ENCODE measurements at regions not wholly inside any gene's neighbourhood (a gene's known extent, or its start where the extent isn't known, plus 50 kb on each side); places are given as distances from the start of the nearest gene placed in this dataset.

DNA sequence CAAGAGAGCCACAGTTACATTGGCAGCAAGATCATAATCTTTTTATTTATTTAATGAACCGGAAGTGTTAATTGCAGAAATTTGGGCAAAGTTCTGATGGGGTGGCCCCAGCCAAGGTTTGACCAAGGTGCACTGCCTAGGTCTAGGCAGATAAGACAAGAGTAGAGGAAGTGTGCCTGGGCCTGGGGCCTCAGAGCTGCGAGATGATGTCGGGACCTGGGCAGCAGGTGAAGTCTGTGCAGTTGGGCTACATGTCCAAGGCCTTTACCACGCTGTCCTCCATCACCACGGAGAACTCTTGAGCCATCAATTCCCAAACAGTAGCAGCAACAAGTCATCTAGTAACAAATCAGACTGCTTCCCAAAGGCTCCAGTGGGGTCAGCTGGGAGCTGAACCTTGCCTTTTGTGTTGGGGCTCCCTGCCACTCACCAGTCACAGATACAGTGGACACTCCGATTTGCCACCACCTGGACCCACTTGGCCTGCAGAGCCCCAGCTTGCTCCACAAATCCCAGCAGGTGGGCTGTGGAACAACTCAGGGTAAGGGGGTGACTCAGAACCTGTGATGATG is 52.5 kb upstream of the COMTD1 start:
- TF ChIP-seq, protein P1, sequence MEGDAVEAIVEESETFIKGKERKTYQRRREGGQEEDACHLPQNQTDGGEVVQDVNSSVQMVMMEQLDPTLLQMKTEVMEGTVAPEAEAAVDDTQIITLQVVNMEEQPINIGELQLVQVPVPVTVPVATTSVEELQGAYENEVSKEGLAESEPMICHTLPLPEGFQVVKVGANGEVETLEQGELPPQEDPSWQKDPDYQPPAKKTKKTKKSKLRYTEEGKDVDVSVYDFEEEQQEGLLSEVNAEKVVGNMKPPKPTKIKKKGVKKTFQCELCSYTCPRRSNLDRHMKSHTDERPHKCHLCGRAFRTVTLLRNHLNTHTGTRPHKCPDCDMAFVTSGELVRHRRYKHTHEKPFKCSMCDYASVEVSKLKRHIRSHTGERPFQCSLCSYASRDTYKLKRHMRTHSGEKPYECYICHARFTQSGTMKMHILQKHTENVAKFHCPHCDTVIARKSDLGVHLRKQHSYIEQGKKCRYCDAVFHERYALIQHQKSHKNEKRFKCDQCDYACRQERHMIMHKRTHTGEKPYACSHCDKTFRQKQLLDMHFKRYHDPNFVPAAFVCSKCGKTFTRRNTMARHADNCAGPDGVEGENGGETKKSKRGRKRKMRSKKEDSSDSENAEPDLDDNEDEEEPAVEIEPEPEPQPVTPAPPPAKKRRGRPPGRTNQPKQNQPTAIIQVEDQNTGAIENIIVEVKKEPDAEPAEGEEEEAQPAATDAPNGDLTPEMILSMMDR (IDR thresholded peaks at IDR 0.05), result no peak
- TF ChIP-seq POLR2AphosphoS5 (IDR thresholded peaks at IDR 0.05) (no peak), POLR2A (IDR thresholded peaks at IDR 0.05; ENCODE audit: low read depth) (no peak)

All from esophagus muscularis mucosa (tissue), 3 donors.